HepG2 (cell line): ENCODE measurements at regions not wholly inside any gene's neighbourhood (a gene's known extent, or its start where the extent isn't known, plus 50 kb on each side); places are given as distances from the start of the nearest gene placed in this dataset.

ENCODE experiments used
- AKNA ChIP-seq: sonication (generic); formaldehyde crosslinking; IDR thresholded peaks from 2 replicates; pipeline ENCODE4 v1.4.0; 2020; ENCODE audit warnings: missing genetic modification reagents, borderline replicate concordance
- CTCF ChIP-seq: sonication (generic); formaldehyde crosslinking; IDR thresholded peaks from 2 replicates; pipeline ENCODE4 v1.5.0; 2020; ENCODE audit warnings: mild to moderate bottlenecking, missing genetic modification reagents, moderate library complexity
- MTA3 ChIP-seq: sonication (generic); formaldehyde crosslinking; IDR thresholded peaks from 2 replicates; pipeline ENCODE4 v1.4.0; 2020; ENCODE audit warnings: missing genetic modification reagents
- PCBP2 ChIP-seq: fragments of 200-400 bp; formaldehyde crosslinking; optimal IDR thresholded peaks from 2 replicates; pipeline ENCODE3; 2018; ENCODE audit warnings: low read length, low read depth; ENCODE audit not compliant: poor library complexity, severe bottlenecking
- RAD21 ChIP-seq: fragments of 450-650 bp; formaldehyde crosslinking; IDR thresholded peaks from 2 replicates; pipeline ENCODE4 v1.5.0; 2020; ENCODE audit warnings: mild to moderate bottlenecking
- REST ChIP-seq, 2 experiments: IDR thresholded peaks; 2 replicates each; pipeline ENCODE4 v1.6.1; 2011 to 2012; ENCODE audit warnings: low read length in 2 of 2, borderline replicate concordance in 1 of 2, low read depth in 1 of 2, mild to moderate bottlenecking in 1 of 2, moderate library complexity in 1 of 2
- SMAD3 ChIP-seq: sonication (generic); formaldehyde crosslinking; IDR thresholded peaks from 2 replicates; pipeline ENCODE4 v1.4.0; 2020; ENCODE audit warnings: missing genetic modification reagents
- ZBTB1 ChIP-seq: sonication (generic); formaldehyde crosslinking; IDR thresholded peaks from 2 replicates; pipeline ENCODE4 v1.4.0; 2020; ENCODE audit warnings: missing genetic modification reagents, borderline replicate concordance
- ZBTB40 ChIP-seq, 2 experiments: fragments of 450-650 bp in 1 of 2; sonication (generic) in 1 of 2; formaldehyde crosslinking in 1 of 2; IDR thresholded peaks; 2 replicates each; pipeline versions ENCODE4 v1.6.1 to v1.8.0; 2016 to 2022; ENCODE audit warnings: antibody characterized with exemption in 1 of 2, mild to moderate bottlenecking in 1 of 2, missing genetic modification reagents in 1 of 2
- ZBTB43 ChIP-seq: sonication (generic); formaldehyde crosslinking; conservative IDR thresholded peaks from 2 replicates; pipeline ENCODE4 v1.4.0; 2020; ENCODE audit warnings: missing genetic modification reagents
- ZNF451 ChIP-seq: sonication (generic); formaldehyde crosslinking; IDR thresholded peaks from 2 replicates; pipeline ENCODE4 v1.5.0; 2020; ENCODE audit warnings: mild to moderate bottlenecking, missing genetic modification reagents

GRCh38 chr5:100654895-100655294 is 119.7 kb downstream of the FAM174A start:
- TF ChIP-seq SMAD3 (CRISPR knock-in tag) (no peak), AKNA (CRISPR knock-in tag) (no peak), ZBTB40 (IDR thresholded peaks at IDR 0.05) (no peak), ZBTB40 (CRISPR knock-in tag; IDR thresholded peaks at IDR 0.05) (no peak), MTA3 (CRISPR knock-in tag) (no peak), ZBTB1 (no peak), PCBP2 (no peak), ZNF451 (CRISPR knock-in tag) (no peak), RAD21 (CRISPR knock-in tag) (no peak), REST (IDR thresholded peaks at IDR 0.05; ENCODE audit: borderline replicate concordance in 1 of 2, low read depth in 1 of 2, low read length in 2 of 2) (no peak), CTCF (no peak), ZBTB43 (CRISPR knock-in tag) (no peak)
